ENCODE measurements at regions not wholly inside any gene's neighbourhood (a gene's known extent, or its start where the extent isn't known, plus 50 kb on each side); places are given as distances from the start of the nearest gene placed in this dataset.

- TF ChIP-seq CTCF (IDR thresholded peaks at IDR 0.05) (no peak), POLR2A (IDR thresholded peaks at IDR 0.05) (no peak)
These were observed 413.2 kb downstream of the CETN3 start for GRCh38 chr5:89996335-89996734.
